Hepatocyte (in vitro differentiated cells): ENCODE measurements at regions not wholly inside any gene's neighbourhood (a gene's known extent, or its start where the extent isn't known, plus 50 kb on each side); places are given as distances from the start of the nearest gene placed in this dataset.

ENCODE experiments used
- EZH2phosphoT487 ChIP-seq: fragments of 200-600 bp; sonication (generic); IDR thresholded peaks from one replicate; pipeline ENCODE4 v1.6.1; 2018; ENCODE audit warnings: antibody characterized with exemption, mild to moderate bottlenecking, low read depth, moderate library complexity; ENCODE audit not compliant: unreplicated experiment, severe bottlenecking
- TF ChIP-seq, protein P1 (sequence below): fragments of 200-600 bp; sonication (generic); IDR thresholded peaks from 2 replicates; pipeline ENCODE4 v1.5.1; 2016; ENCODE audit warnings: antibody characterized with exemption, mild to moderate bottlenecking; ENCODE audit not compliant: poor library complexity

DNA sequence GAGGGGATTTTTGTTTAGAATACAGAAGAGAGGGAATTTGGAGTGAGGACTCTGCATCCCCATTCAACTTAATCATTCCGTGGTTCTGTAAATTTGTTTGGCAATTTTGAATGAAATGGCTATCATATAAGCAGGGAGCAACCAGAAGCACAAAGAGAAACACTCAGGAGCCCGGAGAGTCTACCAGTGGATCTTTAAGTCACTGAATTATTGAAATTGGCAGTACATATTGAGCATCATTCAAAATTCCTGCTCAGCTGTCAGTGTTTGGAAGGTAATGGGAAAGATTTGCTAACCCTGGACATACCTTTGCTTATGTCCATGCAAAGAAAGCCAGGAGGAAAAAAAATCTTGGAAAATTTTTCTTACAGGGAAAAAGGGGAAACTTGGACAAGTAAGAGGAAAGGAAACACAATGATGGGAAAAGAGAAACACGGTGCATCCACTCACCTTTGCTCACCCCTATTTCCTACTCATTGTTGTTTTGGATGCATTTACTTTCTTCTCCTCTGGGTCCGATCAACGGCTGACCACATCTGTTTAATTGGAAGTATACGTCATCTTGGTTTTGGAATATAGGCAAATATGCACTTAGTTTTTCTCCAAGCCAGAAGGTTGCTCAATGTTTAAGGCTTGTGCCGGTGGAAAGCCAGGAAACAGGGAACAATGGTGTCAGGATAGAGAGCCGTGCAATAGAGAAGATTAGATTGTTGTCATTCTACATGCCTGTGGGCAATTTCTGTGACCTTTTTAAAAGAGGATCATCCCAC, 243.0 kb upstream of the LYPLAL1 start:
- TF ChIP-seq, protein P1, sequence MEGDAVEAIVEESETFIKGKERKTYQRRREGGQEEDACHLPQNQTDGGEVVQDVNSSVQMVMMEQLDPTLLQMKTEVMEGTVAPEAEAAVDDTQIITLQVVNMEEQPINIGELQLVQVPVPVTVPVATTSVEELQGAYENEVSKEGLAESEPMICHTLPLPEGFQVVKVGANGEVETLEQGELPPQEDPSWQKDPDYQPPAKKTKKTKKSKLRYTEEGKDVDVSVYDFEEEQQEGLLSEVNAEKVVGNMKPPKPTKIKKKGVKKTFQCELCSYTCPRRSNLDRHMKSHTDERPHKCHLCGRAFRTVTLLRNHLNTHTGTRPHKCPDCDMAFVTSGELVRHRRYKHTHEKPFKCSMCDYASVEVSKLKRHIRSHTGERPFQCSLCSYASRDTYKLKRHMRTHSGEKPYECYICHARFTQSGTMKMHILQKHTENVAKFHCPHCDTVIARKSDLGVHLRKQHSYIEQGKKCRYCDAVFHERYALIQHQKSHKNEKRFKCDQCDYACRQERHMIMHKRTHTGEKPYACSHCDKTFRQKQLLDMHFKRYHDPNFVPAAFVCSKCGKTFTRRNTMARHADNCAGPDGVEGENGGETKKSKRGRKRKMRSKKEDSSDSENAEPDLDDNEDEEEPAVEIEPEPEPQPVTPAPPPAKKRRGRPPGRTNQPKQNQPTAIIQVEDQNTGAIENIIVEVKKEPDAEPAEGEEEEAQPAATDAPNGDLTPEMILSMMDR = no peak
- TF ChIP-seq EZH2phosphoT487 = no peak
